GM13976 (cell line): ENCODE measurements at regions not wholly inside any gene's neighbourhood (a gene's known extent, or its start where the extent isn't known, plus 50 kb on each side); places are given as distances from the start of the nearest gene placed in this dataset.

ENCODE experiments used
- DNase-seq: peaks from one replicate; pipeline ENCODE4 v3.0.0; 2012; ENCODE audit warnings: low spot score
- CTCF ChIP-seq: IDR thresholded peaks from 2 replicates; pipeline ENCODE4 v1.5.1; 2012; ENCODE audit warnings: borderline replicate concordance, mild to moderate bottlenecking; ENCODE audit not compliant: insufficient read depth; ENCODE audit errors: extremely low read depth, missing control alignments, control extremely low read depth
- in situ Hi-C: fragments of 300-500 bp; cut with MboI; formaldehyde crosslinking; loops from one replicate; pipeline ENCODE4 v1.12.0; 2022; ENCODE audit warnings: low sequenced_read_pairs, mixed read lengths, inconsistent platforms; ENCODE audit not compliant: unreplicated experiment

GRCh38 chr17:68197091-68197996 lies 50.5 kb upstream of the AMZ2 start:
- peak; percentile 56 for DNase-seq
- TF ChIP-seq CTCF = no peak
- in situ Hi-C loops = no loop called here

GRCh38 chr17:68197997-68198930 lies 49.6 kb upstream of the AMZ2 start:
- in situ Hi-C loops = no loop called here
- peak; percentile 60 for DNase-seq
- TF ChIP-seq CTCF = no peak
